ENCODE measurements at regions not wholly inside any gene's neighbourhood (a gene's known extent, or its start where the extent isn't known, plus 50 kb on each side); places are given as distances from the start of the nearest gene placed in this dataset.

- TF ChIP-seq POLR2AphosphoS5 (IDR thresholded peaks at IDR 0.05) (no peak), POLR2A (IDR thresholded peaks at IDR 0.05) (no peak)
Measured at GRCh38 chr21:29232530-29233255, 66.0 kb upstream of the BACH1 start.
